ENCODE measurements at regions not wholly inside any gene's neighbourhood (a gene's known extent, or its start where the extent isn't known, plus 50 kb on each side); places are given as distances from the start of the nearest gene placed in this dataset.
"Not testable (repeated sequence)": the region's sequence is repeated elsewhere in the genome, so short reads cannot be mapped to it uniquely, and the experiment has no call there.

DNA sequence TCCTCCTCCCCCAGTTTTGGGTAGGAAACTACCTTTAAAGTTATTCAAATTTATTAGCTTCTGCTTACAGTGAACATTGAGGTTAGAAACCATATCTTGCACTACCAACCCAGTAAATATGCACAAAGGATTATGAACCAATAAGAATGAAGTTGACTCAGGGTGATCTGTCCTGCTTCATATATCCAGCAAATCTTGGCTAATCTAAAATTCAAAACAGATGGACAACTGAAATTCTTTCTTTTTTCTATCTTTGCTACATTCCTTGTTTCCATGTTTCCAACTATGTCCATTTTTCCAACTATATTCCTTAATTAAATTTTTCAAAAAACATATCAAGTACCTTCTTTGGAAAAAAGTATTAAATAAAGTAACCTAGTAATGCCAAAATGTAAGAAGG lies 149.3 kb downstream of the FAM124B start:
- Mint-ChIP-seq H3K27ac (no peak overlapping the region), H3K36me3 (ENCODE audit: low read depth) (no peaks in the 10 kb centered on the region), H3K9me3 (no peaks in the 10 kb centered on the region), H3K4me1 (ENCODE audit: low read depth) (no peaks in the 10 kb centered on the region), H3K27me3 (no peaks in the 10 kb centered on the region), H3K4me3 (no peak overlapping the region)
- intact Hi-C loops (cut with micrococcal nuclease) = no loop called here

DNA sequence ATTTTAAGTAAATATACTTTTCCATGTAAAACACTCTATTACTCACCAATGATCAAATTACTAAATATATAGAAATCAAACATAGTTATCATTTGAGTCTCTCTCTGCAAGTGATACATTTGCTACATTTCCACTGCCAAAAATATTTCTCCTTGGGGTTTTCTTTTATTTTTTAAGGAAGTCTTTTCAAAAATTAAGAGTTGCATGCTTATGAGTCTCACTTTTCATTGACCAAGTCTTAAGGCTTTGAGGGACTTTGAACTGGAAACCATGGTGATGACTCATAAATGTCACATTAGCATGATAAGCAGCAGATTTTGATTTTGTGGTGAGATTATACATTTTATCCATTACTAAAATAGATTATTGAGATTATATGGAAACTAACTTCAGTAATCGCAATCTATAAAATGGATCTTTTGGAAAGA lies 152.9 kb downstream of the FAM124B start:
- H3K9me3 Mint-ChIP-seq = no peaks in the 10 kb centered on the region
- no peaks in the 10 kb centered on the region for H3K27me3 Mint-ChIP-seq
- no peaks in the 10 kb centered on the region for H3K4me1 Mint-ChIP-seq (ENCODE audit: low read depth)
- H3K4me3 Mint-ChIP-seq = no peak overlapping the region
- no peaks in the 10 kb centered on the region for H3K36me3 Mint-ChIP-seq (ENCODE audit: low read depth)
- intact Hi-C loops (cut with micrococcal nuclease) = no loop called here
- no peak overlapping the region for H3K27ac Mint-ChIP-seq

DNA sequence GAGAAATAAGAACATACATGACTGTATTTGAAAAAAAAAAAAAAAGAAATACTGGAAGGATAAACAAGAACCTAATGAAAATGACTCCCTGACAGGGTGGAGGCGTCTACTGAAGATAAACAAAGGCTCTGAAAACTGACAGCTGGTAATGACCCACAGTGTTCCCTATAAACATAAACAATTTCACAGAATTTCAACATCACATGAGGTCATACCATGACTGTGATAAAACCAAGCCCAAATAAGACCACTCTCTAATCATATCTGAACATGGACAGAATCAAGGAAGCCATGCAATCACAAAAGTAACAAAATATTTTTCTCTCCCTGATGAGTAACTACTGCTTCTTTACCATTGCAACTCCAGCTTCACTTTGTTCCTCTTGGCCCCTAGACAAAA lies 159.3 kb downstream of the FAM124B start:
- intact Hi-C loops (cut with micrococcal nuclease) = no loop called here

DNA sequence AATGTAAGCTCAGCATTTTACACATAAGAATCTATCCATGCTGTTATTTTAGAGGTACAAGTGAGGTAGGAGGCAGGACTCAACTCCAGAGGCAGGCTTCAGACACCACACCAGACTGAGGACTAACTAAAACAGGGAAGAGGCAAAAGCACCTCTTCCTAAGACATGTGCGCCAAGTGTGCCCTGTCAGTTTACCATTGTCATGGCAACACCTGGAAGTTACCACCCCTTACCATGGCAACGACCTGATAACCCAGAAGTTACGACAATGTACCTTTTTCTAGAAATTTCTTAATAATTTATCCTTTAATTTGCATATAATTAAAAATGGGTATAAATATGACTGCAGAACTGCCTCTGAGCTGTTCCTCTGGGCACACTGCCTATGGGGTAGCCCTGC lies 160.1 kb downstream of the FAM124B start:
- Mint-ChIP-seq H3K4me1 (ENCODE audit: low read depth) (no peaks in the 10 kb centered on the region), H3K27ac (no peak overlapping the region), H3K36me3 (ENCODE audit: low read depth) (no peaks in the 10 kb centered on the region), H3K9me3 (no peaks in the 10 kb centered on the region), H3K4me3 (no peak overlapping the region), H3K27me3 (peaks cover 3% of the 10 kb centered on the region)
- intact Hi-C loops (cut with micrococcal nuclease) = no loop called here

More for the DNA sequence above, 159.3 kb downstream of the FAM124B start:
- H3K4me3 Mint-ChIP-seq = no peak overlapping the region
- H3K27me3 Mint-ChIP-seq = peaks cover 3% of the 10 kb centered on the region
- no peak overlapping the region for H3K27ac Mint-ChIP-seq
- no peaks in the 10 kb centered on the region for H3K9me3 Mint-ChIP-seq
- no peaks in the 10 kb centered on the region for H3K36me3 Mint-ChIP-seq (ENCODE audit: low read depth)
- H3K4me1 Mint-ChIP-seq (ENCODE audit: low read depth) = no peaks in the 10 kb centered on the region

DNA sequence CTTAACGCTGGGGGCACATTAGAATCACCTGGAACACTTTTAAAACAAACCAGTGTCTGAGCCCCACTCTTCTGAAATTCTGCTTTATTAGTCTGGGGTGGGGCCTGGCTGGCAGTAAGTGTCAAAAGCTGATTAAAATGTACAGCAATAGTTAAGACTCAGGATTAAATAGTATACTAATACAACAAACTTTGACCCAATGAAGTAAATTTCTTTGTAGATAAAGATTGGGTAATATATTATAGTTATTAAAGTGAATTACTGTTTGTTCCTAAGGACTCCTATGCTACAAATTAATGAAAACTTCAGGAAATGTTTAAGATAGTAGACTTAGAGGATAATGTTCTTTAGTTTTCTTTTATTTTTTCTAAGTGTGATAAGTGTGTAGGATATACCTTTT lies 160.9 kb downstream of the FAM124B start:
- intact Hi-C loops (cut with micrococcal nuclease) = no loop called here
- Mint-ChIP-seq H3K9me3 (no peaks in the 10 kb centered on the region), H3K4me3 (no peak overlapping the region), H3K27ac (no peak overlapping the region), H3K4me1 (ENCODE audit: low read depth) (no peaks in the 10 kb centered on the region), H3K27me3 (peaks cover 3% of the 10 kb centered on the region), H3K36me3 (ENCODE audit: low read depth) (no peaks in the 10 kb centered on the region)

DNA sequence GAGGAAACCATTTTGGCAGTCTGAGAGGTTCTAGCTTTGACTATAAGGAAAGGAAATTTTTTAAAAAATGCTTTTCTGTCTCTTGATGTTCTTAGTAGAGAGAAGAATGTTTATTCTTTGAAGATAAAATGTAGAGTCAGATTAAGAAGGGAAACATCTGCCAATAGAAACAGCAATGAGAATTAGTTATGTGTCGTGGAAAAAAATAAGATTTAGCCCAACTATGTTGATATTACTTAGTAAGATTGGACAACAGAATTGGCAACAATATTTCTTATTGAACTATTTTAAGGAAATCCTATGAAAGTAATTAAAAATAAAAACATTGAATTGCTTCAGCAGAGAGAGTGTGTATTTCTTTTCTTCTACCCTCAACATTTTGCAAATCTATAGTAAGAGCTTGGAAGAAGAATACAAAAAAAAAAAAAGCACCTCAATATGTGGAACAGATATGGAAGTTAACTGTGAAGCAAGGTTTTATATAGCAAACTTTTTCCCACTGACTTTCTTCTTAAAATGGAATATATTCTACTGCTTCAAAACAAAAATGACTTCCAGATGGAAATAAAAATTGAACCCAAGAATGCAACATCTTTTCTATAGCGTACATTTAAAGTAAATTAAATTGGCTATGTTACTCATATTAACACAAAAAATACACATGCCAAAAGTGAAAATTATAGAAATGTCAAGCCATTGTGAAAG lies 177.9 kb downstream of the FAM124B start:
- H3K27ac Mint-ChIP-seq = no peak overlapping the region
- H3K36me3 Mint-ChIP-seq (ENCODE audit: low read depth) = no peaks in the 10 kb centered on the region
- intact Hi-C loops (cut with micrococcal nuclease) = no loop called here
- no peaks in the 10 kb centered on the region for H3K9me3 Mint-ChIP-seq
- H3K4me1 Mint-ChIP-seq (ENCODE audit: low read depth) = peaks cover 8% of the 10 kb centered on the region
- no peak overlapping the region for H3K4me3 Mint-ChIP-seq
- H3K27me3 Mint-ChIP-seq = peaks cover 12% of the 10 kb centered on the region

- Mint-ChIP-seq H3K27me3 (peaks cover 12% of the 10 kb centered on the region), H3K27ac (no peak overlapping the region), H3K4me3 (no peak overlapping the region), H3K36me3 (ENCODE audit: low read depth) (no peaks in the 10 kb centered on the region), H3K4me1 (ENCODE audit: low read depth) (peaks cover 8% of the 10 kb centered on the region), H3K9me3 (no peaks in the 10 kb centered on the region)
- intact Hi-C loops (cut with micrococcal nuclease) = no loop called here
These were observed 178.9 kb downstream of the FAM124B start for GRCh38 chr2:224222974-224223373.

DNA sequence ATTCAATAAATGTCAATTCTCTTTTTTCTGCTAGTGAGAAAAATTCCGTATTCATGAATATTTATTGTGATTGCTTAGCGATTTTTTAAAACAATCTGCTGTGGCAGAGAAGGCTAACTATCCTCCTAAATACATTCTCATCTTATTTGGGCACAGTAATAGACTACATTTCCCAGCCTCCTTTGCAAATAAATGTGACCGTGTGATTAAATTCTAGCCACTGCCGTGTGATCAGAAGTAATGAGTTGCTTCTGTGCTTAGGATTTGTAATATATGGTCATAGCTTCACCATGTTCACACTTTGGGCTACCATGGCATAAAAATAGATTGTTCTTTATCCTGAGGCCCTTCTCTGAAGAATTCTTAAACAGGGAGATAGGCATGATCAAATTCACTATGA lies 179.6 kb downstream of the FAM124B start:
- peaks cover 8% of the 10 kb centered on the region for H3K4me1 Mint-ChIP-seq (ENCODE audit: low read depth)
- no peak overlapping the region for H3K27ac Mint-ChIP-seq
- H3K27me3 Mint-ChIP-seq = peaks cover 13% of the 10 kb centered on the region
- intact Hi-C loops (cut with micrococcal nuclease) = no loop called here
- H3K36me3 Mint-ChIP-seq (ENCODE audit: low read depth) = no peaks in the 10 kb centered on the region
- H3K4me3 Mint-ChIP-seq = no peak overlapping the region
- H3K9me3 Mint-ChIP-seq = no peaks in the 10 kb centered on the region

DNA sequence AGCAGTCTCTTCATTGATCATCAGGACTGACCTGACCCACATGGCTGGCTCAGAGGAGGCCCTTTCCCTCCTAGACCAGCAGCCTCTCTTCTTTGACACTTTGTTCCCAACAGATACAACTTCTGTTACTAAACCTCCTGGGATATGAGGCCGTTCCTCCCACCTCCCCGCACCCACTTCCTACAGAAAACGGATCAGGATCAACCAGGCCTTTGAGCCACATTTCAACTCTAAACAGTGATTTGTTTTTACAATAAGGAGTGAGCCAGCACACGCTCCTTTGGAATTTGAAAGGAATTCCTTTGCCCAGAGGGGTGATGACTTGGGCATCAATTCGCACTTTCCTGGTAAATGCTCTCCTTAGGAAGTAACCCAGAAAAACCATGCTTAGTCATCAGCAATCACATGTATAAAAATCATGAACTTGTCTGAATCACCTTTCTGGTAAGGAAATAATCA lies 180.4 kb downstream of the FAM124B start:
- no peaks in the 10 kb centered on the region for H3K9me3 Mint-ChIP-seq
- H3K36me3 Mint-ChIP-seq (ENCODE audit: low read depth) = no peaks in the 10 kb centered on the region
- intact Hi-C loops (cut with micrococcal nuclease) = no loop called here
- H3K27me3 Mint-ChIP-seq = peaks cover 11% of the 10 kb centered on the region
- no peak overlapping the region for H3K27ac Mint-ChIP-seq
- no peak overlapping the region for H3K4me3 Mint-ChIP-seq
- H3K4me1 Mint-ChIP-seq (ENCODE audit: low read depth) = peaks cover 8% of the 10 kb centered on the region

DNA sequence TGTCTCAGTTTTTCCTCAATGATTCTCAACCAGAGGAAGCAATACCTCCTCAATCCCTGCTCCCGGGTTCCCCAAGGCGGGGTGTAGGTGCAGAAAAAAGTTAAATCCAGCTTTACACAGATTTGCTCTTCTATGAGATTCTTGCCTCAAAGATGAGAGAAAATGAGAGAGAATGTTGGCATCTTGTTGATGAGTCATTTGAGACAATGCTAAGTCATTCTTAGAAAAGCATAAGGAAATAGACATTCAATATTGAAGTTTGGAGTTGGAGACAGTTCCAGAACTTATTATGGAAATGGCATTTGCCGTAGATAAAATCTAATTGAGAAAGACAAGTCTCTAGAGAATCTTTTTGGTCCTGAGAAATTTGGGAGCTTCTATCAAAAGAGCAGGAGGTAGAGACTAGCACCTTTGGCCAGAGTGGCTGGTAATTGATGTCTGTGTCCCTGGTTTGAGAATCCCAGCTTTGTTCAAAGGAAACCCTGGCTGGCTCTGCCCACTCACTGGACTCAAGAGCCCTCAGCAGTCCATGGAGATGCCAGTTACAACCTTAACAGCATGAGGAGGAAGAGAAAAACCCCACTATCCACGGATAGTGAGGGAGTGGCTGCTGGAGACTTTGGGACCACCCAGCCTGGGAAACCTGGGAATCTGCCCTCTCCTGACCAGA lies 181.2 kb downstream of the FAM124B start:
- Mint-ChIP-seq H3K9me3 (no peaks in the 10 kb centered on the region), H3K36me3 (ENCODE audit: low read depth) (no peaks in the 10 kb centered on the region), H3K4me3 (no peak overlapping the region), H3K27ac (no peak overlapping the region), H3K4me1 (ENCODE audit: low read depth) (peaks cover 8% of the 10 kb centered on the region), H3K27me3 (peaks cover 9% of the 10 kb centered on the region)
- intact Hi-C loops (cut with micrococcal nuclease) = no loop called here

GRCh38 chr2:224219781-224220180 lies 180.7 kb upstream of the SERPINE2 start:
- Mint-ChIP-seq H3K4me1 (ENCODE audit: low read depth) (peaks cover 8% of the 10 kb centered on the region), H3K27me3 (peaks cover 5% of the 10 kb centered on the region), H3K27ac (no peak overlapping the region), H3K9me3 (no peaks in the 10 kb centered on the region), H3K4me3 (no peak overlapping the region), H3K36me3 (ENCODE audit: low read depth) (no peaks in the 10 kb centered on the region)
- intact Hi-C loops (cut with micrococcal nuclease) = no loop called here

DNA sequence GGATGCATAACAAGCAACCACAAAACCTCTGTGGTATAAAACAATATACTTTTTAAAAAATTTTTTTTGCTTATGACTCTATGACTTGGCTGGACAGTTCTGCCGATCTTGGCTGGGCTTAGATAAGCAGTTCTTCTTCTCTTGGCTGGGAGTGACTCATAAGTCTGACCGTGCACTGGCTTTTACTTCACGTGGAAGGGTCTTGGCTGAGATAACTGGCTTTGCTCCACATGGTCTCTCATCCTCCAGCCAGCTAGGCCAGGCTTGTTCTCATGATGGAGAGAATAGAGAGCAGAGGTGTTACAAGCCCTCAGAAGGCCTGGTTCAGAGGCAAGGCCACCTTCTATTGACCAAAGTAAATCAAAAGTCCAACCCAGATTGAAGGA lies 178.9 kb upstream of the SERPINE2 start:
- intact Hi-C loops (cut with micrococcal nuclease) = no loop called here
- Mint-ChIP-seq H3K4me3 (no peak overlapping the region), H3K9me3 (no peaks in the 10 kb centered on the region), H3K27me3 (peaks cover 5% of the 10 kb centered on the region), H3K36me3 (ENCODE audit: low read depth) (no peaks in the 10 kb centered on the region), H3K27ac (no peak overlapping the region), H3K4me1 (ENCODE audit: low read depth) (peaks cover 6% of the 10 kb centered on the region)

GRCh38 chr2:224217233-224217961 lies 178.3 kb upstream of the SERPINE2 start:
- Mint-ChIP-seq H3K4me1 (ENCODE audit: low read depth) (peaks cover under 1% of the 10 kb centered on the region), H3K9me3 (no peaks in the 10 kb centered on the region), H3K4me3 (no peak overlapping the region), H3K27ac (no peak overlapping the region), H3K27me3 (peaks cover 5% of the 10 kb centered on the region), H3K36me3 (ENCODE audit: low read depth) (no peaks in the 10 kb centered on the region)
- intact Hi-C loops (cut with micrococcal nuclease) = no loop called here

DNA sequence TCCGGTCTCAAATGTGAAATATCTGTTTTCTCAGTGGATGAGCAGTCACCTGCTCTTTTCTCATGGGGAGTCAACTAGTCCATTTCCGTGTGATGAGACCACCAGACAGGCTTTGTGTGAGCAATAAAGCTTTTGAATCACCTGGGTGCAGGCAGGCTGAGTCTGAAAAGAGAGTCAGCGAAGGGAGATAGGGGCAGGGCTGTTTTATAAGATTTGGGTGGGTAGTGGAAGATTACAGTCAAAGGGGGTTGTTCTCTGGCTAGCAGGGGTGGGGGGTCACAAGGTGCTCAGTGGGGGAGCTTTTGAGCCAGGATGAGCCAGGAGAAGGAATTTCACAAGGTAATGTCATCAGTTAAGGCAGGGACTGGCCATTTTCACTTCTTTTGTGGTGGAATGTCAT lies 176.5 kb upstream of the SERPINE2 start:
- H3K4me3 Mint-ChIP-seq; H3K36me3 Mint-ChIP-seq (ENCODE audit: low read depth); H3K27ac Mint-ChIP-seq; H3K27me3 Mint-ChIP-seq; H3K4me1 Mint-ChIP-seq (ENCODE audit: low read depth); intact Hi-C loops (cut with micrococcal nuclease); H3K9me3 Mint-ChIP-seq: not testable (repeated sequence)

Measured in dendritic cell treated with granulocyte-macrophage colony-stimulating factor and Interleukin-4, amounts not matched to agents 40 ng/mL and 50 ng/mL, for 4 days (primary cell).